Transverse colon (tissue), 4 donors: ENCODE measurements at regions not wholly inside any gene's neighbourhood (a gene's known extent, or its start where the extent isn't known, plus 50 kb on each side); places are given as distances from the start of the nearest gene placed in this dataset.

Source experiments
- EP300 ChIP-seq: sonication (generic); formaldehyde crosslinking; IDR thresholded peaks from one replicate; pipeline ENCODE4 v1.6.1; 2017; ENCODE audit warnings: antibody characterized with exemption, low read depth
- POLR2A ChIP-seq: fragments of 450-650 bp; IDR thresholded peaks from one replicate; pipeline ENCODE4 v1.6.1; 2016; ENCODE audit warnings: antibody characterized with exemption, mild to moderate bottlenecking, moderate library complexity
- POLR2AphosphoS5 ChIP-seq, 3 donors: sonication (generic); formaldehyde crosslinking; IDR thresholded peaks; one replicate each; pipeline ENCODE4 v1.6.1; 2016; ENCODE audit warnings: antibody characterized with exemption in 3 of 3
- TF ChIP-seq, protein P1 (sequence below), 5 experiments: fragments of 200-600 bp in 3 of 5; fragments of 450-650 bp in 2 of 5; sonication (generic) in 3 of 5; IDR thresholded peaks; 1 replicate in 2 of 5; 2 replicates in 3 of 5; pipeline ENCODE4 v1.5.1; 2016 to 2017; ENCODE audit warnings: antibody characterized with exemption in 5 of 5, inconsistent platforms in 3 of 5, mild to moderate bottlenecking in 2 of 5, moderate library complexity in 1 of 5

DNA sequence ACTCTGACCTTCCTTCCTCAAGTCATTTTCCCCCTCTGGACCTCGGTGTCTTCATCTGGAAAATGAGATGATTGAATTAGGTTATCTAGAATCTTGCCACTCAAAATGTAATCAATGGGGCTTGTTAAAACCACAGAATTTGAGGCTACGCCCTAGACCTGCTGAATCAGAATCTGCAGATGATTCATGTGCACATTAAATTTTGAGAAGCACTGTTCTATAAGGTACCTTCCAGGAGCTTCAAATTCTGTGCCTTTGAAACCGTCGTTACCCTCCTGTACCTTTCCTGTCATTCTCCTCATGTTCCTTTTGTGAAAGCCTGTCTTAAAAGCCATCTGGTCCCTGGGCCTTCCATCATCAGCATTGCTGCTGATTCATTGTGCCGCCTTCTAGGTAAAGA is 172.4 kb upstream of the TOPAZ1 start:
- no peak for TF ChIP-seq EP300
- TF ChIP-seq, protein P1, sequence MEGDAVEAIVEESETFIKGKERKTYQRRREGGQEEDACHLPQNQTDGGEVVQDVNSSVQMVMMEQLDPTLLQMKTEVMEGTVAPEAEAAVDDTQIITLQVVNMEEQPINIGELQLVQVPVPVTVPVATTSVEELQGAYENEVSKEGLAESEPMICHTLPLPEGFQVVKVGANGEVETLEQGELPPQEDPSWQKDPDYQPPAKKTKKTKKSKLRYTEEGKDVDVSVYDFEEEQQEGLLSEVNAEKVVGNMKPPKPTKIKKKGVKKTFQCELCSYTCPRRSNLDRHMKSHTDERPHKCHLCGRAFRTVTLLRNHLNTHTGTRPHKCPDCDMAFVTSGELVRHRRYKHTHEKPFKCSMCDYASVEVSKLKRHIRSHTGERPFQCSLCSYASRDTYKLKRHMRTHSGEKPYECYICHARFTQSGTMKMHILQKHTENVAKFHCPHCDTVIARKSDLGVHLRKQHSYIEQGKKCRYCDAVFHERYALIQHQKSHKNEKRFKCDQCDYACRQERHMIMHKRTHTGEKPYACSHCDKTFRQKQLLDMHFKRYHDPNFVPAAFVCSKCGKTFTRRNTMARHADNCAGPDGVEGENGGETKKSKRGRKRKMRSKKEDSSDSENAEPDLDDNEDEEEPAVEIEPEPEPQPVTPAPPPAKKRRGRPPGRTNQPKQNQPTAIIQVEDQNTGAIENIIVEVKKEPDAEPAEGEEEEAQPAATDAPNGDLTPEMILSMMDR (IDR thresholded peaks at IDR 0.05): no peak
- TF ChIP-seq POLR2A: no peak
- TF ChIP-seq POLR2AphosphoS5 (IDR thresholded peaks at IDR 0.05): no peak
